SKM-1 treated with dmso at 0.1 percent for 144 hours (cell line): ENCODE measurements at regions not wholly inside any gene's neighbourhood (a gene's known extent, or its start where the extent isn't known, plus 50 kb on each side); places are given as distances from the start of the nearest gene placed in this dataset.

Source experiments
- DNase-seq: peaks from one replicate; lab custom pipeline; 2025; ENCODE audit not compliant: unreplicated experiment; lab: John Stamatoyannopoulos, UW

DNA sequence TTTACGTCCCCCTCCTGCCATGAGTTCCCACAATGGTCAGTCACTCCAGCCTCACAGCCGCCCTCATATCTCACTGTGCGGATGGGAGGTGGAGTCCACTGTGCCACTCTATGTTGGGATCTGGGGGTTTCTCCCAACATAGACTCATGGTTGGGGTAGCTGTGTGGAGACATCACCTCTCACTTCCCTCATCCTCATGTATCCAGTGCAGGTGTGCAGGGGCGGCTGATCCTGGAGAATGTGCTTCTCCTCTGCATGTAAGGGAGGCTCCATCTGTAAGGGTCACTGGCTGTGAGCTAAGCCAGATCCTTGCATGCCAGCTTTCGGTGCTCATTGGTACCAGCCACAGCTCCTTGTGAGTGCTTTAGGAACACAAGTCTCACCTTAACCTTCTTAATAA, 400.8 kb downstream of the CDH26 start:
- DNase-seq: no peak

GRCh38 chr20:60361761-60362395, 403.7 kb downstream of the CDH26 start:
- DNase-seq: no peak

GRCh38 chr20:60362531-60362930, 404.3 kb downstream of the CDH26 start:
- no peak for DNase-seq

GRCh38 chr20:60363698-60364097, 405.5 kb downstream of the CDH26 start:
- no peak for DNase-seq

DNA sequence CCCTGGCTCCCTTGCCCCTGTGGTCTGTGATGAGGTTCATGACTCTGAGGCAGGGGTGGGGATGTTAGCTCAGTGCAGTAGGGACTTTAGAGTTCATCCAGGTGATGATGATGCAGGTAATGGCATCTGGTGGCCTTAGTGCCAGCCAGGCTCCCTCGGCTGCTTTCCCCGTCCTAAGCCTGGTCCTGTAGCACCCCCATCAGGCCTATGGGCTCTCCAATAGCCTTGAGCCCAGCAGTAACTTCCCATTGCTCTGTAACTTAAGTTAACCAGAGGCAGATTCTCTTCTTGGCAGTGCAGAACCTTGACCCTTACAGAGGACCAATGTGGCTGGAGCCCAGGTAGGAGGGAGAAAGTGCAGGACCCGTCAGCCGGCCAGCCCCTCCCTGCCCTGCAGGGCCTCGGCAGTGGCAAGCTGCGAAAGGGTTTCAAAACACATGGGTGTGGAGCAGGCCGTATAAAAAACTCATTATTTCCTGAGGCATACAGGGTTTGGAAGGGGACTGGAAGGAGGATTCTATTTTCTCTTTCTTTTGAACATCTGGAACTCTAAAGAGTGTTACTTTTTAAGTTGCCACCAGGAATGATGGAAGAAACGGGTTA, 406.9 kb downstream of the CDH26 start:
- DNase-seq: no peak

DNA sequence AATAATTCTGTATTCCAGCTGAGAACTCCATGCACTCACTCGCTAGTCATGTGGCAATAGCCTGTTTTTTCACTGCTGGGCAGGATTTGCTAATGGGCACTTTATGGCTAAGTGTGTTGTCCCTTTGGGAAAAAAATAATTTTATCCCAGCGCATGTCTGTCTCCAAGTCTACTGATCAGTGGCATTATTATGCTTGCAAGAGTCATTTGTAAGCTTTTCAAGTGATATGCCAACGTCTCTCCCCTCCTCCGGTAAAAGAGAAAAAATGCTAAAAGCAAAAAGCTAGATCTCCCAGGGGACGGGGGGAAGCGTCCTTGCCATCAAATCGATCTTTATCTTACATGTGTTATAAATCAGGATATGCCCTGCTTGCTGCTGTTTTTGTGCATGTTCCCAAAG, 407.7 kb downstream of the CDH26 start:
- no peak for DNase-seq

- DNase-seq: no peak
Observed at GRCh38 chr20:60371384-60371783, 413.2 kb downstream of the CDH26 start.

GRCh38 chr20:60372275-60372674, 414.1 kb downstream of the CDH26 start:
- DNase-seq: no peak

GRCh38 chr20:60372822-60373221, 414.6 kb downstream of the CDH26 start:
- no peak for DNase-seq

DNA sequence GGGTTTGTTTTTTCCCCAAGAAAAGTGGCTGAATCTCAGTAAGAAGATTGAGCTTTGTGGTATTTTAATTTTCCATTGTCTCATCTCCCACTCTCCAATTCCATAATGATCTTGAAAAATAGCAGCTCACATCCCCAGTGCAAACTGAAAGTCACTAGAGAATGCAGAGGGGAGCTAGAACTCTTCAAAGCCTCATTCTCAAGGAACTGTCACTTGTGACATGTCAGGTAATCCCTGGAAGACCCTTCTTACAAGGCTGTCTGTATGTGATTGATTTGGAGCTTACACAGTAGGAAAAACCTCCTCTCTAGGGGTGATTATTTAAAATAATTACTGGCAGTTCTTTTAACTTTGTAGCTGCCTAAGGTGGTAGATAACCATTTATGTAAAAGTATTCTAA, 420.4 kb downstream of the CDH26 start:
- no peak for DNase-seq

- no peak for DNase-seq
Observed at GRCh38 chr20:60381643-60382400, 423.6 kb downstream of the CDH26 start.

GRCh38 chr20:60389441-60389840, 431.2 kb downstream of the CDH26 start:
- DNase-seq: no peak

- DNase-seq: no peak
Observed at GRCh38 chr20:60389882-60390281, 431.7 kb downstream of the CDH26 start.

DNA sequence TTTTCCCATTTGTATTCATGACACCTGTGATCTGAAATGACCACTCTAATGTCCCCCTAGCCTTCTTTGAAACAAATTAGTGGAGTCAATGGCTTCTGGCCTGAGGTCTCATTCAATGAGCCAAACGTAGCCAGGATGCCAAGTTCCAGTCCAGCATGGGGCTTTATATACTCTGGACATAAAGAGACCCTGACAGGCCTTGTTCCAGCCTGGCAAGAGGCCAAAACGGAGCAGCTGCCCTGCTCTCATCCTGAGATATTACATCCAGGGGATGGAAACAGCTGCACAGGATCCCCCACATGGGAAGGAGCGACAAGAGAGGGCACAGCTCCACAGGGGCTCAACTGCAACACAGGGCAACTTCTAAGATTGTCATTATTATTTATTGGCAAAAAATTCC, 437.8 kb downstream of the CDH26 start:
- no peak for DNase-seq

GRCh38 chr20:60400567-60400966, 442.3 kb downstream of the CDH26 start:
- DNase-seq: no peak

DNA sequence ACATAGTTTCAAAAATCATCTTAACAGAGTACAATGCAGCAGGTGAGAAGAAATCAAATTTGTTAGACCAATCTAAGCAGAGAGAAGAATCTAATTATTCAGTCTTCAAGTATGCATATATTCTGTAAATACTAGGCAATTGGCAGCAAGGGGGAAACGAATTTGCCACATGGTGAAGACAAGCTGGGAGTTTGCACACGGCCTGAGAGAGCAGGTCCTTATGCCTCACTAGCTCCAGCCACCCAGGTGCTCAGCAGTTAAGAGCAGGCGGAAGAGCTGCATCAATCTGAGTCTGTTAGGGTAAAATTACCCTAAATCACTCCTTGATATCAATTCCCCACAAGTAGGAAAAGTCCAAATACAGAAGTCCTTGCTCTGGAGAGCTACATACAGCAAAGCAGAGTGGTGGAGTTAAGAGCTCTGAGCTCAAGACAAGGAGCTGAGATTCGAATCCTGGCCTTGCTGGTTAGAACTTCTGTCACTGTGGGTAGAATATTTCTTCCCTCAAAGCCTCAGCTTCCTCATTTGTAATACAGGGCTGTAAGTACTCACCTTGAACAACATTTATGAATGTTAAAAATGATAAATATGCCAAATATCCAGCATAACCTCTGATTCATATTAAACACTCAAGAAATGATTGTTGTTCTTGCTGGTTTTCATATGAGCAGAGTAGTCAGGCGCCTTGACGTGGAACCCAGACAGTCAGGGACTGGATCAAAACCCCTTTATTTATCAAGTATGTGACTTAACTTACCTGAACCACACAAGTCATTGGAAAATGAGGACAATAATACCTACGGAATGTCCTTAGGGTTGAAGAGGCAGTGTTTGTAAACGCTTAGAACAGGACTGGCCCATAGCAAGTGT, 444.2 kb downstream of the CDH26 start:
- DNase-seq: no peak

DNA sequence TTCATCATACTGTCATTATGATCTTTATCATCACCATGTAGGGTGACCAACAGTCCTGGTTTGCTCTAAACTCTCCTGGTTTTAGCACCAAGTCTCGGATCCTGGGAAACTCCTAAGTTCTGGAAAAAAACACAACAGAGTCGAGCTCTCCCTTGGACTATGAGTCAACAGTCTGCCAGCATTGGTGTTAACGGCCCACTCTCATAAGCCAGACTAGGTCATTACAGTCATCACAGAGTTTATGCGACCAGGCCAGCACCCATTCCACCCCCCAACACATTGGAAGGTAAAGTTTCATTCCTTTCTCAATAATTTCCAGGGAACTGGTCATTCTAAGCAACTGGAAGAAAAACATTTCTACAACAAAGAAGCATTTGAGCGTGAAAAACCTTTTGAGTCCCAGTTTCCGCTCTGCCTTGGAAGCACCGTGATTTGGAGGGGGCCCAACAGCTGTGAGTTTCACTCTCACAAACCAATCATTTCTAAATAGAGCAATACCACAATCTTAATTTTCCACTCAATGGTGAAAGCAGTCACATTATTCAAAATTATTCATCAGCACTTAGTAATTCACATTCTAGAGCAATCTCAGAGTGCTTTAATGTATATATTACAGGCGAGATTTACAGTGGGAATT, 445.0 kb downstream of the CDH26 start:
- DNase-seq: no peak

DNA sequence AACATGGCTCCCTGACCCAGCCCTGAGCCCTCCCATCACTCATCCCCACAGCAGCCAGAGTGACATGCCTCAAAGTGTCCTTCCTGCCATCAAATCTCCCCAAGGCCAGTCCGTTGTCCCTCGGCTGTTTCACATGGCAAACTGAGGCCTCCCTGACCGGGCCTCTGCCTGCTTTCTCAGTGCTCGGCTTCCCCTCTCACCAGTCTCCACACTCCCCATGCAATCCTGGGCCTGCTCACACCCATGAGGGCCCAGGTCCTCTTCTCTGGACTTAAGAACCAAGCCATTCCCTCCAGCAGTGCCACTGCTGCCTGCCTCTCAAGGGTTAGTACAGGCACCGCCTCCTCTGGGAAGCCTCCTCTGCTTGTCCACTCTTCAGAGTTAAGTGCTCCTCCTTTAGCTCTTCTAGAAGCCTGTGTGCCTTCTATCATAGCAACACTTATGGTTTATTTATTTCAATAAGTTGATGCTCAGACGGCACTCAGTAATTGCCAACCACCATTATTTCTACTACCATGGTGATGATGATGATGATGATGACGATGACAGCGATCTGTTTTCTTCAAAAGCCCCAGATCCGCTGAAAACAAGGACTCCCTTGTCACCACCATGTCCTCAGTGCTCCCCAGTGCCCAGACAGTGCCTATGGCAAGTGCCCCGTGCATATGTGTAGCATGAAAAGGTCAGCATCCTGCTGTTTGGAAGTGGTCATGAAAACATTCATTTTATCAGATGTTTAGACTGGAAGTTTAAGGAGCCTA, 449.0 kb downstream of the CDH26 start:
- no peak for DNase-seq

- no peak for DNase-seq
Observed at GRCh38 chr20:60407938-60408337, 449.7 kb downstream of the CDH26 start.

DNA sequence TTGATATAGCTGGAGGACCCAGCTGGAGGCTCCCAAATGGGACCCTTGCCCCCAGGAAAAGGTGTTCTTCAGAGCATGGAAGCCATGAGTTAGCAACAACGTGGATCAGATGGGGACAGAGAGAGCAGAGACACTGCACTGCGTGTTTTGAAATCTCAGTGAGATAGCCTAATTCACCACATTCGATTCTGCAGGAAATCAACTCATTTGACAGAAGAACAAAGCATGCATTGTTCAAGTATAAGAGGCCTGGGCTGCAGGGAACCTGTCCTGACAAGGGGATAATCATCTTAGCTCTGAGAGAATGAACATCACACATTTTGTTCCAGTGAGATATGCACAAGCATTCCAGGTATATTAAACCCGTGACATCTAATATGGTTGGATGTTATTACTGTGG, 450.2 kb downstream of the CDH26 start:
- DNase-seq: no peak
